Adipocyte (in vitro differentiated cells): ENCODE measurements at regions not wholly inside any gene's neighbourhood (a gene's known extent, or its start where the extent isn't known, plus 50 kb on each side); places are given as distances from the start of the nearest gene placed in this dataset.

Source experiments
- DNase-seq: peaks from one replicate; pipeline ENCODE4 v3.0.0-alpha.2; 2015; ENCODE audit warnings: low read depth
- H3K27me3 ChIP-seq: replicated peaks from 2 replicates; pipeline ENCODE4 v1.7.0; 2013; ENCODE audit warnings: mild to moderate bottlenecking, low read length, moderate library complexity; ENCODE audit not compliant: control insufficient read depth, insufficient read depth
- H3K36me3 ChIP-seq: 2 replicates; pipeline ENCODE4 v1.7.0; 2013; ENCODE audit warnings: low read length, mild to moderate bottlenecking, moderate library complexity; ENCODE audit not compliant: control insufficient read depth, insufficient read depth, severe bottlenecking
- H3K4me1 ChIP-seq: 2 replicates; pipeline ENCODE4 v1.7.0; 2013; ENCODE audit warnings: mild to moderate bottlenecking, low read length, moderate library complexity; ENCODE audit not compliant: control insufficient read depth, insufficient read depth
- H3K4me3 ChIP-seq: 2 replicates; pipeline ENCODE4 v1.7.0; 2013; ENCODE audit warnings: mild to moderate bottlenecking, low read length, moderate library complexity
- H3K9ac ChIP-seq: 2 replicates; pipeline ENCODE4 v1.7.0; 2013; ENCODE audit warnings: mild to moderate bottlenecking, low read length, moderate library complexity
- H3K9me3 ChIP-seq: 2 replicates; pipeline ENCODE4 v1.7.0; 2013; ENCODE audit warnings: mild to moderate bottlenecking, low read length, moderate library complexity; ENCODE audit not compliant: control insufficient read depth

DNA sequence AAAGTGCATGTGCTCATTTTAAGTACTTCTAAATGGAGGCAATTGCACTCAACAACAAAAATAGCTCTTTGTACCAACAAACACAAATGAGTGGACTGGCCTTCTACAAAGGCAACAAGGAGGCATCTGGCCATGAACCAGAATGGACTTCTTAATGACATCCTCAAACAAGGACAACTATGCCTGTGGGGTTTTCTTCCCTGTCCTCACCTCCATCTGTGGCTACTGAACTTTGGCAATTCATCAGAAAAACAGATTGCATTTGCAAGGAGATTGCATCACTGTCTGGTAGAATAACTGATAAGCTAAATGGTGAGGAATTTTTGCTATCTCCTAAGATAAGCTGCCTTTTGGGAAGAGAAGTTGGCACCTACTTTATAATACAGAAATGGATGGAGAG is 447.3 kb upstream of the CCNG1 start:
- no peak overlapping the region for H3K9ac ChIP-seq
- no peak for DNase-seq

GRCh38 chr5:162990856-162991497 is 446.4 kb upstream of the CCNG1 start:
- Histone ChIP-seq H3K9ac (no peak overlapping the region), H3K36me3 (no peaks in the 10 kb centered on the region), H3K27me3 (no peaks in the 10 kb centered on the region), H3K4me3 (no peak overlapping the region), H3K4me1 (no peaks in the 10 kb centered on the region), H3K9me3 (no peaks in the 10 kb centered on the region)
- DNase-seq = no peak

More for the DNA sequence above, 447.3 kb upstream of the CCNG1 start:
- Histone ChIP-seq H3K4me1 (no peaks in the 10 kb centered on the region), H3K36me3 (no peaks in the 10 kb centered on the region), H3K4me3 (no peak overlapping the region), H3K27me3 (no peaks in the 10 kb centered on the region), H3K9me3 (no peaks in the 10 kb centered on the region)

GRCh38 chr5:162995568-162995967 is 441.8 kb upstream of the CCNG1 start:
- no peaks in the 10 kb centered on the region for H3K4me1 ChIP-seq
- no peaks in the 10 kb centered on the region for H3K36me3 ChIP-seq
- no peaks in the 10 kb centered on the region for H3K9me3 ChIP-seq
- H3K4me3 ChIP-seq = no peak overlapping the region
- H3K9ac ChIP-seq = no peak overlapping the region
- H3K27me3 ChIP-seq = no peaks in the 10 kb centered on the region
- DNase-seq = no peak

DNA sequence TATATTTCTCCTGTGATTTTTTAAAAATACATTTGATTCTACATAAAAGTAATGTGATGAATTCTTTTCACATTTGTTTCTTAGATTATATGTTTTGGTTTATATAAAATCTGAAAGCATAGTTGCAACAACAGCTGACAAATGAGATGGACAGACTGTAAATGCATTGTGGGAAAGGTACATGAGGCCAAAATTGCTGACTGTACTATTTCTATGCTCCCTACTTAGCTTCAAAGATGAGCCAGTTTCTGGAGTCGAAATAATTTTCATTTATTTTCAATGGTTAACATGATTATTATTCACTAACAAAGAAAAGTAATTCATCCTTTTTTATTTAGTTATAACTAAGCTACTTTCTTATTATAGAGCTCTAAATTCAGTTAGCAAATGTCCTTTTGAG is 441.3 kb upstream of the CCNG1 start:
- no peak for DNase-seq
- Histone ChIP-seq H3K27me3 (no peaks in the 10 kb centered on the region), H3K4me1 (no peaks in the 10 kb centered on the region), H3K36me3 (no peaks in the 10 kb centered on the region), H3K9ac (no peak overlapping the region), H3K9me3 (no peaks in the 10 kb centered on the region), H3K4me3 (no peak overlapping the region)

- no peak overlapping the region for H3K9ac ChIP-seq
- H3K4me1 ChIP-seq = no peaks in the 10 kb centered on the region
- no peaks in the 10 kb centered on the region for H3K27me3 ChIP-seq
- no peak overlapping the region for H3K4me3 ChIP-seq
- DNase-seq = no peak
- H3K9me3 ChIP-seq = no peaks in the 10 kb centered on the region
- no peaks in the 10 kb centered on the region for H3K36me3 ChIP-seq
Measured at GRCh38 chr5:163005949-163006348, 431.4 kb upstream of the CCNG1 start.

DNA sequence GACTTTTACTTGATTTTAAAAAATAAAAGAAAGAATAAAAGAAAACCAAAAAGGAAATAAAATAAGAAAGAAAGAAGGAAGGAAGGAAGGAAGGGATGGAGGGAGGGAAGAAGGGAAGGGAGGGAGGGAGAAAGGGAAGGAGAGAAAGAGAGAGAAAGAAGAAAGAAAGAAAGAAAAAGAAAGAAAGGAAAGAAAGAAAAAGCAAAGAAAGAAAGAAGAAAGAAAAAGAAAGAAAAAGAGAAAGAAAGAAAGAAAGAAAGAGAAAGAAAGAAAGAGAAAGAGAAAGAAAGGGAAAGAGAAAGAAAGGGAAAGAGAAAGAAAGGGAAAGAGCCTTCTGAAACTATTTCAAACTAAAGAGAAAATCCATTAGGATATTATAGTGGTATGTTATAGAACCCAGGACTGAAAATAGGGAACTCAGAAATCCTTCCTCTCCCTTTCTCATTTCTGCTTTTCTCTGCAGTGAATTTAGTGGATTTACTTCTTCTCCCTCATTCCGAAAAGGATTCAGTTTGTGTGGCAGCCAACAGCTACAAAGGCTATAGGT is 414.7 kb upstream of the CCNG1 start:
- no peak overlapping the region for H3K4me3 ChIP-seq
- no peaks in the 10 kb centered on the region for H3K27me3 ChIP-seq
- no peaks in the 10 kb centered on the region for H3K4me1 ChIP-seq
- DNase-seq = no peak
- no peaks in the 10 kb centered on the region for H3K36me3 ChIP-seq
- H3K9ac ChIP-seq = no peak overlapping the region
- H3K9me3 ChIP-seq = no peaks in the 10 kb centered on the region

DNA sequence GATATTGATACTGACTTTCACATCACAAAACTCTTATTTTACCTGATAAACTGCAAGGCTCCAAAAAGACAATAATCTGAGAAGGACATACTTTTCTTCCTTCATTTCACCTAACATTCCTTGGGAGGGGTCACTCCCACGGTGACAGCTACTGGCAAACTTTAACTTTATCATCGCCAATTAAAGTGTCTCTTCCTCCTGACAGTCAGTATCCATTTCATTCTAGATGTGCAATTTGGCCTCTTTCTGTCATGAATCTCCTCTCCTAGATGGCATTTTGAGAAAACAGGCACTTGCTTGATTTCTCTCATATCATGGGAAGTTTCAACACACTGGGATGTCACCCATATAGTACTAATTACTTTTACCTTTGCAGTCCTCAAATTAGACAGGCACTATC is 413.5 kb upstream of the CCNG1 start:
- Histone ChIP-seq H3K36me3 (no peaks in the 10 kb centered on the region), H3K9ac (no peak overlapping the region), H3K9me3 (no peaks in the 10 kb centered on the region), H3K4me1 (no peaks in the 10 kb centered on the region), H3K27me3 (no peaks in the 10 kb centered on the region), H3K4me3 (no peak overlapping the region)
- DNase-seq = no peak

GRCh38 chr5:163024936-163025335 is 412.5 kb upstream of the CCNG1 start:
- DNase-seq = no peak
- H3K27me3 ChIP-seq = no peaks in the 10 kb centered on the region
- no peaks in the 10 kb centered on the region for H3K4me1 ChIP-seq
- no peak overlapping the region for H3K9ac ChIP-seq
- H3K9me3 ChIP-seq = no peaks in the 10 kb centered on the region
- no peaks in the 10 kb centered on the region for H3K36me3 ChIP-seq
- H3K4me3 ChIP-seq = no peak overlapping the region

DNA sequence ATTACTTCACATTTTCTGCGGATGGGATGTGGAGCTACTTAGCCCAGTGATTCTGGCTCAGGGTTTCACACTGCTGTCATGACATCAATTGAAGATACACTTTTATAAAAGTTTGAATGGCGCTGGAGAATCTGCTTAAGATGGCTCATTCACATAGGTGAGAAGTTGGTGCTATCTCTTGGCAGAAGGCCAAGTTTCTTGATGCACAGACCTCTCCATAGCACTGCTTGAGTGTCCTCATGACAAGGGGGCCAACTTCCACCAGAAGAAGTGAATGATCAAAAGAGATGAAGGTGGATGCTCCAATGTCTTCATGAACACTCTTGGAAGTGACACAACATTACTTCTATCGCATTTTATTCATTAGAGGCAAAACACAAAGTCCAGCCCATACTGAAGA is 403.7 kb upstream of the CCNG1 start:
- H3K4me1 ChIP-seq = no peaks in the 10 kb centered on the region
- no peaks in the 10 kb centered on the region for H3K9me3 ChIP-seq
- H3K36me3 ChIP-seq = no peaks in the 10 kb centered on the region
- no peak overlapping the region for H3K9ac ChIP-seq
- no peak for DNase-seq
- H3K4me3 ChIP-seq = no peak overlapping the region
- H3K27me3 ChIP-seq = no peaks in the 10 kb centered on the region

DNA sequence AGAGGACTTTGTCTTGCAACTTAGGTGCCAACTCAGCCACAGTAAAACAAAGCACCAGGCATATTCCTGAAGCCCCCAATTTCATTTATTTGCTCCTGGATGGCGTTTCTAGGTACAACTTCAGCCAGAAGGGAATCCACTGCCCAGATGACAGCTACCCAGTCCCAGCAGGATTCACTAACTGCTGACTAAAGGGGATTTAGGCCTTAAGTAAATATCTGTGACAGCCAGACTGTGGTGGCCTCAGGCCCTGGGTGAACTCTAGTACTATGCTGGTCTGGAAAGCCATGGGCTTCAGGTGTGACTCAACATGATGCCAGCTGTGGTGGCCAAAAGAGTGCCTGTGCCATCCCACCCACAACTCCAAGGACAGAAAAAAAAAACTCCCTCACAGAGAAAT is 396.1 kb upstream of the CCNG1 start:
- peaks cover 2% of the 10 kb centered on the region for H3K9me3 ChIP-seq
- H3K9ac ChIP-seq = no peak overlapping the region
- H3K36me3 ChIP-seq = no peaks in the 10 kb centered on the region
- H3K4me3 ChIP-seq = no peak overlapping the region
- H3K27me3 ChIP-seq = no peaks in the 10 kb centered on the region
- no peak for DNase-seq
- no peaks in the 10 kb centered on the region for H3K4me1 ChIP-seq

DNA sequence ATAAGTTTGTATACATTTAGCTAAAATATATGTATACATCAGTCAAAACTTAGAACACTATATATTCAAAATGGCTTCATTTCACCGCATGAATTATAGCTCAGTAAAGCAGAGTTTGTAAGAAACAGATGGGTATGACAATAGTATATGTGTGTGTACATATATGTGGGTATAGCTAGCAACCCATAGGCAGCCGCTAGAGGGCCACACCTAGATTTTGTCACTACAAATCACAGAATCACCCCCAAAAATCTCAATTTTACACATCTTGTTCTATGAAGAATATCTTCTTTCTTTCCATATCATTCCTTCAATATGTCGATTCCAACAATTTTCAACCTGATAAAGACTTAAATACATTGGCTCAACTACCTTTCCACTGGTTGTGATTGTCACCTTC is 357.8 kb upstream of the CCNG1 start:
- H3K4me3 ChIP-seq = no peak overlapping the region
- H3K9me3 ChIP-seq = no peaks in the 10 kb centered on the region
- H3K4me1 ChIP-seq = no peaks in the 10 kb centered on the region
- H3K36me3 ChIP-seq = no peaks in the 10 kb centered on the region
- H3K9ac ChIP-seq = no peak overlapping the region
- DNase-seq = no peak
- no peaks in the 10 kb centered on the region for H3K27me3 ChIP-seq

- Histone ChIP-seq H3K9me3 (no peaks in the 10 kb centered on the region), H3K27me3 (no peaks in the 10 kb centered on the region), H3K9ac (no peak overlapping the region), H3K36me3 (no peaks in the 10 kb centered on the region), H3K4me1 (no peaks in the 10 kb centered on the region), H3K4me3 (no peak overlapping the region)
- DNase-seq = no peak
Measured at GRCh38 chr5:163089230-163089629, 348.2 kb upstream of the CCNG1 start.
